Peyer's patch (tissue), 4 donors: ENCODE measurements at regions not wholly inside any gene's neighbourhood (a gene's known extent, or its start where the extent isn't known, plus 50 kb on each side); places are given as distances from the start of the nearest gene placed in this dataset.

ENCODE experiments used
- DNase-seq, 3 donors: peaks; one replicate each; pipeline ENCODE4 v3.0.0-alpha.2; 2017 to 2019
- H3K27ac ChIP-seq, 4 donors: fragments of 200-600 bp; sonication (generic); one replicate each; pipeline ENCODE4 v1.5.1; 2016 to 2019
- H3K27me3 ChIP-seq, 2 donors: fragments of 200-600 bp; sonication (generic); one replicate each; pipeline ENCODE4 v1.5.1; 2019
- H3K36me3 ChIP-seq, 3 donors: fragments of 200-600 bp; sonication (generic); one replicate each; pipeline ENCODE4 v1.5.1; 2016 to 2019
- H3K4me1 ChIP-seq, 4 donors: fragments of 200-600 bp; sonication (generic); one replicate each; pipeline ENCODE4 v1.5.1; 2016 to 2019
- H3K4me3 ChIP-seq, 4 donors: fragments of 200-600 bp; sonication (generic); 1 replicate in 3 of 4; 2 replicates in 1 of 4; pipeline ENCODE4 v1.5.1; 2016 to 2019; ENCODE audit warnings: mild to moderate bottlenecking in 1 of 4
- H3K9me3 ChIP-seq, 4 donors: fragments of 200-600 bp; sonication (generic); one replicate each; pipeline ENCODE4 v1.5.1; 2016 to 2019; ENCODE audit warnings: mild to moderate bottlenecking in 1 of 4
- CTCF ChIP-seq, 6 experiments: fragments of 450-650 bp in 4 of 6; fragments of 200-600 bp in 2 of 6; sonication (generic) in 1 of 6; IDR thresholded peaks; one replicate each; pipeline ENCODE4 v1.5.1; 2017 to 2019; ENCODE audit warnings: antibody characterized with exemption in 6 of 6, mild to moderate bottlenecking in 3 of 6, moderate library complexity in 1 of 6
- POLR2A ChIP-seq, 2 donors: fragments of 450-650 bp; IDR thresholded peaks; one replicate each; pipeline ENCODE4 v1.5.1; 2017; ENCODE audit warnings: antibody characterized with exemption in 2 of 2, mild to moderate bottlenecking in 2 of 2, moderate library complexity in 2 of 2

GRCh38 chr6:15066089-15066758, 179.6 kb upstream of the JARID2 start:
- no peak for DNase-seq
- no peaks in the 10 kb centered on the region for H3K4me1 ChIP-seq
- H3K9me3 ChIP-seq, result no peaks in the 10 kb centered on the region
- H3K4me3 ChIP-seq, result no peak overlapping the region
- TF ChIP-seq CTCF (IDR thresholded peaks at IDR 0.05), result no peak
- no peak for TF ChIP-seq POLR2A (IDR thresholded peaks at IDR 0.05)
- H3K27me3 ChIP-seq, result no peaks in the 10 kb centered on the region
- H3K36me3 ChIP-seq, result no peaks in the 10 kb centered on the region
- peak overlapping the region in 3 of 4 donors; percentile 2 to 41 (median 4) for H3K27ac ChIP-seq

- no peak for DNase-seq
- Histone ChIP-seq H3K4me1 (no peaks in the 10 kb centered on the region), H3K9me3 (no peaks in the 10 kb centered on the region), H3K27me3 (no peaks in the 10 kb centered on the region), H3K27ac (no peak overlapping the region), H3K4me3 (no peak overlapping the region), H3K36me3 (no peaks in the 10 kb centered on the region)
- TF ChIP-seq POLR2A (IDR thresholded peaks at IDR 0.05), result no peak
- TF ChIP-seq CTCF (IDR thresholded peaks at IDR 0.05), result no peak
Observed at GRCh38 chr6:15073344-15073789, 172.5 kb upstream of the JARID2 start.

- no peaks in the 10 kb centered on the region for H3K4me1 ChIP-seq
- H3K36me3 ChIP-seq, result no peaks in the 10 kb centered on the region
- no peak overlapping the region for H3K27ac ChIP-seq
- TF ChIP-seq POLR2A (IDR thresholded peaks at IDR 0.05) (no peak), CTCF (IDR thresholded peaks at IDR 0.05) (no peak)
- no peaks in the 10 kb centered on the region for H3K9me3 ChIP-seq
- no peak overlapping the region for H3K4me3 ChIP-seq
- no peak for DNase-seq
- no peaks in the 10 kb centered on the region for H3K27me3 ChIP-seq
Observed at GRCh38 chr6:15073883-15074465, 171.9 kb upstream of the JARID2 start.

- no peak for DNase-seq
- no peaks in the 10 kb centered on the region for H3K36me3 ChIP-seq
- no peaks in the 10 kb centered on the region for H3K9me3 ChIP-seq
- TF ChIP-seq POLR2A (IDR thresholded peaks at IDR 0.05) (no peak), CTCF (IDR thresholded peaks at IDR 0.05) (no peak)
- H3K27me3 ChIP-seq, result no peaks in the 10 kb centered on the region
- no peak overlapping the region for H3K27ac ChIP-seq
- H3K4me3 ChIP-seq, result no peak overlapping the region
- H3K4me1 ChIP-seq, result no peaks in the 10 kb centered on the region
Observed at GRCh38 chr6:15074806-15075205, 171.1 kb upstream of the JARID2 start.

GRCh38 chr6:15076565-15076964, 169.3 kb upstream of the JARID2 start:
- Histone ChIP-seq H3K36me3 (no peaks in the 10 kb centered on the region), H3K4me3 (no peak overlapping the region), H3K4me1 (no peaks in the 10 kb centered on the region), H3K9me3 (no peaks in the 10 kb centered on the region), H3K27me3 (no peaks in the 10 kb centered on the region), H3K27ac (no peak overlapping the region)
- TF ChIP-seq CTCF (IDR thresholded peaks at IDR 0.05), result no peak
- TF ChIP-seq POLR2A (IDR thresholded peaks at IDR 0.05), result no peak
- DNase-seq, result no peak
